T-helper 1 cell treated with Interleukin-12 subunit alpha and Interleukin-12 subunit beta and Interleukin-4 antibody, amounts not matched to agents 30 ng/mL and 1 ng/mL, for 36 hours (primary cell): ENCODE measurements at regions not wholly inside any gene's neighbourhood (a gene's known extent, or its start where the extent isn't known, plus 50 kb on each side); places are given as distances from the start of the nearest gene placed in this dataset.

Source experiments
- intact Hi-C: fragments of 100-400 bp; cut with micrococcal nuclease; formaldehyde crosslinking; loops from one replicate; pipeline ENCODE4 v1.15.1; 2024

DNA sequence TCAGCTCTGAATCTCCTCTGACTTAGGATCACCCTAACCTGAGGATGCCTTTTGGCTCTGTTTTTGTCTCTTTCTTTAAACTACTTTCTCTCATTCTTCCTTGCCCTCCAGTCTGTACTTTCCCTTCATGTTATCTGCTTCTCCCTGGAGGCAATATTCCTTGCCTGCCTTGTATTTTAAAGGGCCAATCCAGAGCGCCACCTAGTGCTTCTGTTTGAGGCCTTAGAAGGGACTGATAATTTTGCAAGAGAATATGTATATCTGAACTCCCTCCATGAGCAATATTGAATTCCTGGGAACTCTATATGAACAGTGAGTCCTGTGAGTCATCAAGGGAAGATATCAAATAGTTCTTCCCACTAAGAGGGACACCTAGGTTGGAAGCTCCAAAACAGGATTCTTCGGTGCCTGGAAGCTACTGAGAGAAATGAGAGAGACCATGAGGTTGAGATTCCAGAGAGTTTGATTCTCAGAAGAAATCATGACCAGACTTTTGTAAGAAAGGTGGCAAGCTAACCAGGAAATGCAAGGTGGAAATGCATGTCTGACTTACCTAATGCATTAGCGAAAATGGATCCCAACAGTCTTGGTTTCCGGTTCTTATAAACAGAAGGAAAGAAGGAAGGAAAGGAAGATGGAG is 203.8 kb upstream of the CD96 start:
- intact Hi-C loops = loop anchor here (1.0 to 10.0 kb wide), 4 partner anchors 128 to 1603 kb away; partner anchors contain the start of gene NECTIN3

GRCh38 chr3:111339017-111339416 is 203.0 kb upstream of the CD96 start:
- intact Hi-C loops = loop anchor here (2.0 to 10.0 kb wide), 2 partner anchors 326 to 1604 kb away; no protein-coding TSS in a partner anchor

DNA sequence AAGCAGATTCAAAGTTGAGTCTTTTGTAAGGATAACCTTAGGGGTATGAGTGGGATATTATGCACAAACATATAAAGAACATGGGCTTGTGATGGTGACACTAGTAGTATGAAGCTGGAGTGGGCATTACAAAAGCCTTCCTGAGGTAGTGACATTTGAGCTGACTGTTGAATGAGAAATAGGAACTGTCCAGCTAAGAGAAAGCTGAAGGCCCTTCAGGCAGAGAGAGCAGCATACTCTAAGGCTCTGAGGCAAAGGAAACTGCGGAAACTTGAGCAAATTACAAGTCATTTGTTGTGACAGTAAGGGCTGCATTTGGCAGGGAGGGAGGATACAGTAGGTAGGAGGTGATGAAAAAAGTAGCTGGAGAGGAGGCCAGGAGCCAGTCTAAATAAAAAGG is 190.7 kb upstream of the CD96 start:
- intact Hi-C loops = no loop called here

- intact Hi-C loops = no loop called here
Measured at GRCh38 chr3:111352585-111352984, 189.4 kb upstream of the CD96 start.

DNA sequence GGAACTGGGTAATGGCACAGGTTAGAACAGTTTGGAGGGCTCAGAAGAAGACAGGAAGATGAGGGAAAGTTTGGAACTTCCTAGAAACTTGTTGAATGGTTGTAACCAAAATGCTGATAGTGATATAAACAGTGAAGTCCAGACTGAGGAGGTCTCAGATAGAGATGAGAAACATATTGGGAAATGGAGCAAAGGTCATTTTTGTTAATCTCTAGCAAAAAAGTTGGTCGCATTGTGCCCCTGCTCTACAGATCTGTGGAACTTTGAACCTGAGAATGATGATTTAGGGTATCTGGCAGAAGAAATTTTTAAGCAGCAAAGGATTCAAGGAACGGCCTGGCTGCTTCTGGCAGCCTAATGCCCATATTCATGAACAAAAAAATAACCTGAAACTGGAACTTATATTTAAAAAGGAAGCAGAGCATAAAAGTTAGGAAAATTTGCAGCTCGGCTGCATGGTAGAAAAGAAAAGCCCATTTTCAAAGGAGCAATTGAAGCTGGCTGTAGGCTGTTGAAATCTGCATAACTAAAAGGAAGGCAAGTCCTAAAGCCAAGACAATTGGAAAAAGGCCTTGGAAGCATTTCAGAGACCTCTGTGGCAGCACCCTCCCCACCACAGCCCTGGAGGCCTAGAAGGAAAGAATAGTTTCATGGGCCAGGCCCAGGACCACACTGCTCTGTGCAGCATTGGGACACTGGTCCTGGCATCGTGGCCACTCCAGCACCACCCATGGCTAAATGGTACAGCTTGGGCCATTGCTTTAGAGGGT is 182.6 kb upstream of the CD96 start:
- intact Hi-C loops = no loop called here

DNA sequence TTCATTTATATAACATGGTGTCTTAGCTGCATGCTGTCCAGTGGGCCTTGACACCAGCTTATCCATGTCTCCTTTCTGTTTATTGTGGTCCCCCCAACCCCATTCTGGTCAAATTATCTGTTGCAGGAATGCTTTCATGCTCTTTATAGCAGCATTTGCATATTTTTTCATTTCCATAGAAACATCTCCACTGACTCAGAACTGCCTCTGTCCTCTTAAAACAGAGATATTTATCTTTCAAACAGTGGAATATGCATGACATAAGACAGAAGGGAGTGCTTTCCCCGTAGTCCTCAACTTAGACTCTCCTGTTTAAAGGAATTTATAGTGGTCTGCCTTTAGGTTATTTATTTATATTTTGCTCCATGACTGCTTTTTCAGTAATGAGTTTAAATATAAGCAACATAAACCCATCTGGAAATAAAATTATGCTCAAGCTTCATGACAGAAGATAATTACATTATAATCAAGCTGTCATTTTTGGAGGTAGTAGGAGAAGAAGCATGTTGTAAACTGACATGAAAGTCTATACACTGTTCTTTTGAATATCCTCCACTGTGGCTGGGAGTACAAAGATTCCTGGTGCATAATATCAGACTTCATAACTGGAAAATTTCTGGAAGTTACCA is 179.5 kb upstream of the CD96 start:
- intact Hi-C loops = no loop called here

GRCh38 chr3:111366515-111366914 is 175.5 kb upstream of the CD96 start:
- intact Hi-C loops = no loop called here

DNA sequence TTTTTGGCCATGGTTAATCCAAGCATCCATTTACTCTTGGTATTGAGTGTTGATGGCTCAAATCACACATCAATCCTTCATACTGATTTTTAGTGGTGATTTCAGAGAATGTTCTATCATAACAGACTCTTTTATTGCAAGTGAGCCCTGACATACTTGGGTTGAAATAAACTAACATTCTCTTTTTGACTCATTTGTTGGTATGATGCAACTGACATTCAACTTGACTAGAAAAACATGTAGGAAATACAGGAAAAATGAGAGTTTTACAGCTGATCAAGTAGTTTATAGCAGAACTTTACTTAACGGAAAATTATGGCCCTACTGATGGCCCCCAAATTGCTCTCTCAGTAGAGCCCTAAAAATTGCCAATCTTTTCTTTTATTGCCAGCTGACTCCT is 173.9 kb upstream of the CD96 start:
- intact Hi-C loops = no loop called here

- intact Hi-C loops = no loop called here
Measured at GRCh38 chr3:111369958-111370357, 172.0 kb upstream of the CD96 start.

DNA sequence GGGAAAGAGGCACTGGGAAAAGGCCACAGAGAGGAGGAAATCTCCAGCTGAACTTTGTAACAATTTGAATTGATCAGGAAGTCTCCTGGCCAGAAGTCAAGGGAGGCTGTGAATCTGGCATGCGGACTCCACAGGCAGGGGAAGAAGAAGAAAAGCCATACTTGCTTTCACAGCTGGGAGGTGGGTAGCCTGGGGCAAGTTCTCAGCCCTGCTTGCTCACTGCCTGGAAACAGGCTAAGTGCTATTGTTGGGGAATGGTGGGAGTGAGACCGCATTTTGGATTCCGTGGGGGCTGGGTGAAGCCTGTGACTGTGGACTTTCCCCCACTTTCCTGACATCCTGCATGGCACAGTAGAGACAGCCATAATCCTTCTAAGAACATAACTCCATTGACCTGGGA is 168.8 kb upstream of the CD96 start:
- intact Hi-C loops = no loop called here

DNA sequence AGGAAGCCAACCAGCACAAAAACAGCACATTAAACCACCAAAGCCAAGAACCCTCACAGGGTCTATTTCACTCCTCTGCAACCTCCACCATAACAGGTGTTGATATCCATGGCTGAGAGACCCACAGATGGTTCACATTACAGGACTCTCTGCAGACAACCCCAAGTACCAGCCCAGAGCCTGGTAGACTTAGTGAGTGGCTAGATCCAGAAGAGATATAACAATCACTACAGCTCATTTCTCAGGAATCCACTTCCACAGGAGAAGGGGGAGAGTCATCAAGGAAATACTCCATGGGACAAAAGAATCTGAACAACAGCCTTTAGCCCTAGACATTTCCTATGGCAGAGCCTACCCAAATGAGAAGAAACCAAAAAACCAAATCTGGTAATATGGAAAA is 168.1 kb upstream of the CD96 start:
- intact Hi-C loops = no loop called here

GRCh38 chr3:111385971-111386495 is 156.0 kb upstream of the CD96 start:
- intact Hi-C loops = no loop called here

DNA sequence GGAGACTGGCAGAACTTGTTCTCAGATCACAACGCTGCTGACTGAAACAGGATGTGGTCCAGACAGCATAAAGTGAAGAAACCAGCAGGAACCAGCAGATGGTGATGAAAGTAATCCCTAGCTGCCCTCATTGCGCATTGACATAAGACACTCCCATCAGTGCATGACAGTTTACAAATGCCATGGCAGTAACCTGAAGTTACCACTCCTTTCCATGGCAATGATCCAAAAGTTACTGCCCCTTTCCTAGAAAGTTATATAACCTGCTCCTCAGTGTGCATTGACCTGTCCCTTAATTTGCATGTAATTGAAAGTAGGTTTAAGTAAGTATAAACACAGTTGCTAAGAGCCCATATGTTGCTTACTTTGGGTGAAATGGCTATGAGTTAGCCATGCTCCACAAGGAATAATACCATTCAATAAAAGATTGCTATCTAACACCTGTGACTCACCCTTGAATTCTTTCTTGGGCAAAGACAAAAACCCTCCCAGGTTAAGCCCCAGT is 149.1 kb upstream of the CD96 start:
- intact Hi-C loops = loop anchor here (1.0 to 5.0 kb wide), 2 partner anchors 149 to 223 kb away; partner anchors contain the start of gene CD96

DNA sequence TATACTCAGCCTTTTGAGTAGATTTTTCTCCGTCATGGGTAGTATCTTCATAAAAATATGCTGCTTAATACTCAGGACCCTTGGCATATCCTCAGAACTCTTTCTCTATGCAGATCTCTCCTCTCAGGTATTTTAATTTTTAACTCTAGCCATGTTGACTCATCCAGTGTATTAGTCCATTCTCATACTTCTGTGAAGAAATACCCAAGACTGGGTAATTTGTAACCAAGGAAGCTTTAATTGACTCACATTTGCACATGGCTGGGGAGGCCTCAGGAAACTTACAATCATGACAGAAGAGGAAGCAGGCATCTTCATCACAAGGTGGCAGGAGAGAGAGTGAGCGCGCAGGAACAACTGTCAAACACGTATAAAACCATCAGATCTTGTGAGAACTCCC is 129.3 kb upstream of the CD96 start:
- intact Hi-C loops = no loop called here

DNA sequence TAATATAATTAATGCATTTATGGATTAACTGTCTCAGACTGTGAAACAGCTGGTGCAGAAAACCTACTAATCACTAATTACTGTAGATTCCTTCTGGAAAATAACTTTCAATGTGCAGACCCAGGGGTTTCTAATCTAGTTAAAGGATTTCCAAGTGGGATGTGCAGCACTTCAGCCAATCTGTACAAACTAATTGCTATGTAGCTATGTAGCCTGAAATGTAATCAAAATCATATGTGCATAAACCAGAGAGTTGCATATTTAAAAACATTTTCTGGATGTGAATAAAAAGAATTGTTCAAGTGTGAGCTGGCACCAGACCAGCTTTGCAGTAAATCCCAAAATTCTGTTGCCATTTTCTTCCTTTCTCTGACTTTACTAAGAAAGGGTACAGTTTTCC is 127.5 kb upstream of the CD96 start:
- intact Hi-C loops = no loop called here

DNA sequence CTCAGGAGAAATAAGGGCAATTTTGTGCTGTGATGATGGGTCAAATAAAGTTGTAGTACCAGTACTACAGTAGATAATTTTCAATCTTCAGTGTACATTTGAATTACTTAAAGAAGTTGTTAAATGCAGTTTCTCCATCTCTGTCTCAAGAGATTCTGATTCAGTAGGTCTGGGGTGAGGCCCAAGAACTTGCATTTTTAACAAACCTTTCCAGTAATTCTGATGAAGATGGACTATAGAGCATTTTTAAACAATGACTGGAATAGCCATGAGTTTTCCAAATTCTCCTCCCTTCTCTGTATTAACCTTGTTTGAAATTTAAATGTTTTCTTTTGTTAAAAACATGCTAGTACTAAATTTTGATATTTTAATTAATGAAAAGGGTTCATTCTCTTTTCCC is 127.0 kb upstream of the CD96 start:
- intact Hi-C loops = no loop called here

GRCh38 chr3:111418391-111418790 is 123.6 kb upstream of the CD96 start:
- intact Hi-C loops = no loop called here

GRCh38 chr3:111428301-111428700 is 113.7 kb upstream of the CD96 start:
- intact Hi-C loops = no loop called here

- intact Hi-C loops = no loop called here
Measured at GRCh38 chr3:111434941-111435622, 106.9 kb upstream of the CD96 start.

DNA sequence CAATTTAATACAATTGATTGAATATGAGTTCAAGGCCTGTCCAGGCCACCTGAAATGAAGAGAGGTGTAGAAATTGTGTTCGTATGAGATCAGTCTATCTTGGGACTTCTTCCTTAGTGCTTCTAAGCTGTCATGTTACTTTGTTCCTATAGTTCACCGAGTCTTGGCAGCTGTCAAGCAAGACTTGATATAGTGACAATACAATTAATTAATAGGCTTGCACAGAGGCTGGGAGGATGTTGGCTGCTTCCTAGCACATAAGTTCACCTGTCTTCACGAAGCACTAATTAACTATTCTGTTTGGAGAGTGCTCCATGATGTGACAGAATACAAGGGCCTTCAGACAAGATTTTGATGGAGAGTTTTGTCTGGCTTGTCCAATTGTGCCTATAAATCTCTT is 103.7 kb upstream of the CD96 start:
- intact Hi-C loops = no loop called here

DNA sequence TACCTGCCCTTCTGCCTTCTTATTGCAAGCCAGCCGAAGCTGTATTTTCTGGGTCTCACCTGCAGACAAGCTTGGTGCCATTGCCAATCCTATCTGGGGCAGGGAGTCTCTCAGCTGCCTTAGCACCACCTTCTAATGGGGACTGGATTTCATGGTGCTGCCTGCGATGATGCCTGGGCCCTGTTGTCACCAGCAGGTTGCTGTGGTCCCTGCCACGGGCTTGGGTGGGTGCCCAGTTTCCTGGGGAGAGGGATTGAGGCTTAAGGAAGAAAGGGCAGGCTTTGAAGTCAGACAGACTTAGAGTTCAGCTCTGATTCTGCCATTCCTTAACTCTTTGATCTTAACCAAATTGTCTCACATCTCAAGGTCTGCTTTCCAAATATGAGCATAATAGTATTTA is 87.4 kb upstream of the CD96 start:
- intact Hi-C loops = no loop called here
